HG03135 (cell line): ENCODE measurements at regions not wholly inside any gene's neighbourhood (a gene's known extent, or its start where the extent isn't known, plus 50 kb on each side); places are given as distances from the start of the nearest gene placed in this dataset.

Source experiments
- ATAC-seq: cut with Tn5 transposase; IDR thresholded peaks from one replicate; pipeline ENCODE4 v1.9.1; 2021; ENCODE audit warnings: mild to moderate bottlenecking, moderate library complexity; ENCODE audit not compliant: unreplicated experiment

GRCh38 chr4:152269448-152270191 lies 266.3 kb downstream of the FBXW7 start:
- ATAC-seq: no peak

GRCh38 chr4:152267811-152268210 lies 268.1 kb downstream of the FBXW7 start:
- ATAC-seq: no peak

GRCh38 chr4:152266831-152267480 lies 268.9 kb downstream of the FBXW7 start:
- ATAC-seq: no peak

GRCh38 chr4:152265149-152265621 lies 270.7 kb downstream of the FBXW7 start:
- no peak for ATAC-seq

GRCh38 chr4:152264106-152264505 lies 271.8 kb downstream of the FBXW7 start:
- ATAC-seq: no peak

- no peak for ATAC-seq
Measured at GRCh38 chr4:152259866-152260265, 276.0 kb downstream of the FBXW7 start.

GRCh38 chr4:152258804-152259708 lies 276.8 kb downstream of the FBXW7 start:
- ATAC-seq: no peak

- no peak for ATAC-seq
Measured at GRCh38 chr4:152258391-152258790, 277.5 kb downstream of the FBXW7 start.

GRCh38 chr4:152257601-152258066 lies 278.3 kb downstream of the FBXW7 start:
- ATAC-seq: no peak

GRCh38 chr4:152256996-152257395 lies 278.9 kb downstream of the FBXW7 start:
- ATAC-seq: no peak

GRCh38 chr4:152255437-152255836 lies 280.5 kb downstream of the FBXW7 start:
- peak; percentile 84 for ATAC-seq

- no peak for ATAC-seq
Measured at GRCh38 chr4:152248347-152248746, 287.5 kb downstream of the FBXW7 start.

GRCh38 chr4:152247271-152247975 lies 288.5 kb downstream of the FBXW7 start:
- no peak for ATAC-seq

- ATAC-seq: no peak
Measured at GRCh38 chr4:152246659-152247058, 289.2 kb downstream of the FBXW7 start.

GRCh38 chr4:152245680-152246079 lies 290.2 kb downstream of the FBXW7 start:
- ATAC-seq: no peak

GRCh38 chr4:152244659-152245058 lies 291.2 kb downstream of the FBXW7 start:
- ATAC-seq: no peak

- no peak for ATAC-seq
Measured at GRCh38 chr4:152243896-152244595, 291.8 kb downstream of the FBXW7 start.

GRCh38 chr4:152243206-152243605 lies 292.7 kb downstream of the FBXW7 start:
- ATAC-seq: no peak

- ATAC-seq: no peak
Measured at GRCh38 chr4:152240232-152240631, 295.7 kb downstream of the FBXW7 start.

- no peak for ATAC-seq
Measured at GRCh38 chr4:152239216-152239615, 296.7 kb downstream of the FBXW7 start.
